Stimulated activated CD4-positive, alpha-beta T cell treated with anti-CD3 and anti-CD28 coated beads, Interleukin-15, amount 100 ng/mL, for 1 hour (primary cell): ENCODE measurements at regions not wholly inside any gene's neighbourhood (a gene's known extent, or its start where the extent isn't known, plus 50 kb on each side); places are given as distances from the start of the nearest gene placed in this dataset.
"Not testable (repeated sequence)": the region's sequence is repeated elsewhere in the genome, so short reads cannot be mapped to it uniquely, and the experiment has no call there.

Experiments
- DNase-seq, 2 donors: peaks; one replicate each; pipeline ENCODE4 v3.0.0-alpha.2; 2020; ENCODE audit warnings: low read depth in 1 of 2, low spot score in 1 of 2

DNA sequence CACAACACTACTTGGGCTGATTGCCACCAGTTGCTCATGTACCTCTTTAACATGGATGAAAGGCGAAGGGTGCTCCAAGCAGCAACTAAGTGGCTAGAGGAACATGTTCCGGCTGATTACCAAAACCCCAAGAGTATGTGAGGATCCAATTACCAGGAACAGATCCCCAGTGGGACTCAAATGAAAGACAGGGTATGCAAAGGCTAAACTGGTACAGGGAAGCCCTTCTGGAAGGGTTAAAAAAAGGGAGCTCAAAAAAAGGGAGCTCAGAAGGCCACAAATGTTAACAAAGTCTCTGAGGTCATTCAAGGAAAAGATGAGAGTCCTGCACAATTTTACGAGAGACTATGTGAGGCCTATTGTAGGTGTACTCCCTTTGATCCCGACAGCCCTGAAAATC lies 604.7 kb downstream of the UQCRFS1 start:
- no peak for DNase-seq

DNA sequence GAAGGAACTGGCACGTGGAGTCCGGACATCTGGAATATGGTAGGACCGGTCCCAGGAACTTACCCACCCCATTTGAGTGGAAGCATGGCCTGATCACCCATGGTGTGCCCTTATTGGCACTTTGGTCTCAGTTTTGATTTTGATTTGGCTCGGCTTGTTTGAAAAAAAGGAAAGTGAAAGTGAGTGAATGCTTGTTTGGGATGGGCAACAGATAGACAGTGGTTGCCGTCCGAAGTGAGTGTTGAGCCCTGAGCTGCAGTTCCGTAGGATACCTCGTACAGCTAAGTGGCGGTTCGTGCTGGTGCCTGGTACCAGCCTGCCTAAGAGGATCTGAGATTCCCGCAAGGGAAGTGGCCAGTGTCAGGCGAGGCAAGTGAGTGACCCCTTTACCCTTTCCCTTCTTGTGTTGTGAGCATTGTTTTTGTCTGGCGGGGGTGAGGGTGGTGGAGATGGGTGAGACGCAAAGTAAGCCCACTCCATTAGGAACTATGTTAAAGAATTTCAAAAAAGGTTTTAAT lies 605.8 kb downstream of the UQCRFS1 start:
- DNase-seq: no peak

DNA sequence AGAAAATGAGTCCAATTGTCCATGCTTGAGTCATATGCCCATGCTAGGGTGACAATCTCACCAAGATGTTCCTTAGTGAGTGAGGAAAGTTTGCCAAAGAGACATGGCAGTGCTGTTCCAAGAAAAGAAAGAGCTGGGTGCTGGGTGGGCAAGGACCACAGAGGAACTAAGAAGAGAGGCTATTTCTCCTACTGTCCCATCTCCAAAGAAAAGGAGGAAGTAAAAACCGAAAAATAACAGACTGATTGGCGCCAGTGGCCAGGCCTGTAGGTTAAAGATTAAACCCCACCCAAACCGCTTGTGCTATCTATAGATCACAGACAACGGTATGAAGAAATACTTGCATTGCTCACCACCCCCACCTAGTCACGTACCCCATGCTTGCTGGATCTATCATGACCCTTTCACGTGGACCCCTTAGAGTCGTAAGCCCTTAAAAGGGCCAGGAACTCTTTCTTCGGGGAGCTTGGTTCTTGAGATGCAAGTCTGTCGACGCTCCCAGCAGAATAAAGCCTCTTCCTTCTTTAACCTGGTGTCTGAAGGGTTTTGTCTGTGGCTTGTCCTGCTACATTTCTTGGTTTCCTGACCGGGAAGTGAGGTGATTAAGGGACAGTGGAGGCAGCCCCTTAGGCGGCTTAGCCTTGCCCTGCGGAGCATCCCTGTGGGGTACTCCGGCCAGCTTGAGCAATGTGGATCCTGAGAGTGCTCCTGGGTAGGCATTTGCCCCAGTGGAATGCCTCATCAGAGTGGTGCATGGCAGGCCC lies 606.5 kb downstream of the UQCRFS1 start:
- no peak for DNase-seq

DNA sequence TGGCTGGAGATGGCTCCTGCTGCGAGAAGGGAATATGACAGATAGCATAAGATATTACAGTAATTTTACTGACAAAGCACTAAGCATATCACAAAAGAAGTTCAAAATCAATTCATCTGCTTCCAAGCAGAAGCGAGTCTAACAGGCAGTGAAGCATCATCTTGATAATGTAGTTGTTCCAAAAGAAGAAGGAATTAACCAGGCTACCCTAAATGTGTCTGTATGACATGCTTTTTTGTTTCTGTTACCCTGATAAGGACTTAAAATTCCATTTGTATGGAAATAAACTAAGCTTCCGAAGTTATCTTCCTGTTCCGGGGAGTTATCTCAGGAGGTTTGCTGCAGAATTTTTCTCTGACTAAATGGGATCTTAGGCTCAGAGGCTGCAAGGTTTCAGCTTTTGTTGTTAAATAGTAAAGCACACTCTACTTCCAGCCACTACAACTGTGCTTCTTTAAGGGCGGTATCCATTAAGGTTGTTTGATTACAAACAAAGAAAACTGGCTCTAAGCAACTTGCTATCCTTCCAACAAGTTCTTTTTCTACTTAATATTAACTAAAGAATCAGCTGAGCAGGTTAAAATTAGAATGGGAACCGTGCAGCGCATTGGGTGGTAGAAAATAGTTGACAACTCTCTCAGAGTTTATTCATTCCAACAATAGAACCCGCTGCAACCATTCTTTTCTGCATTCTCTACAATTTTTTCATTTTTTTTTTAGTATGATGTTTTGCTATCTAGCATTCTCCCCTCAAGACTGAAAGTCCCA lies 607.3 kb downstream of the UQCRFS1 start:
- DNase-seq: no peak

DNA sequence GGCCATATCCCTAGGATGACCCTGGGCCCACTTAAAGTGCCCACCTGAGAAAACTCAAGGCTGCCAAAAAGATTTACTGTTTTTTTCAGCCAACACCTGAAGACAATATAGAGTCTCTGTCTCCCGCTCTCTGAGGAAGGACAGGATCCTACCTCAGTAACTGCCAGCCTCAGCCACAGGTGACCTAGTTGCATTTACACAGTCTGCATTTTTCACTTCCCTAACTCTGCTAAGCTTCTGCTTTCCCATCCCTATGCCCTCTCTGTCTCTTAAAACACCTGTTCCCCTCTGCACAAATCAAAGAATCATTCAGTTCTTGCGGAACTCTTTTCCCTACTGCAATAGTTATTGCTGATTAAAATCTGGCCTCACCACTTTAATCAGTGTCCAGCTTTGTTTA lies 609.5 kb downstream of the UQCRFS1 start:
- no peak for DNase-seq

DNA sequence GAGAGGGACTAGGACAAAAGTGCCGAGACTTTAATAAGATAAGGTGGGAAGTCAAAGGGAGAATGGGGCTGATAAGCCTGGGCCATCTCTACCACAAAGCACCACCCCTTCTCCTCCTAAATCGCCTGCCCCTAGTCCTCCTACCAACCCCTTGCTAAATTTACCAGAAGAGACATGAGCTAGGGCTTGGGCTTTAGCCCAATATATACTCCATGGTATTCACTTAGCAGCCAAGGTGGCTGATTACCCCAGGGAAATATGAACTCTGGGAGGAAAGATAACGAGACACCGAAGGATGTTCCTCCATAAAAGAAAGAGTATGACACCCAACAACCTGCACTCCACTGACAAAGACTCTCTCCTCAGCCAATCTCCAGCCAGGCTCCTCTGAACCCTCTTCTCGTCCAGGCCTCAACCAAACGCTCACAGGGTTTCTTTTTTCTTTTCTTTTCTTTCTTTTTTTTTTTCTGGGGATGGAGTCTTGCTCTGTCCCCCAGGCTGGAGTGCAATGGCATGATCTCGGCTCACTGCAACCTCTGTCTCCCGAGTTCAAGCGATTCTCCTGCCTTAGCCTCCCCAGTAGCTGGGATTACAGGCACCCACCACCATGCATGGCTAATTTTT lies 610.2 kb downstream of the UQCRFS1 start:
- DNase-seq: no peak

DNA sequence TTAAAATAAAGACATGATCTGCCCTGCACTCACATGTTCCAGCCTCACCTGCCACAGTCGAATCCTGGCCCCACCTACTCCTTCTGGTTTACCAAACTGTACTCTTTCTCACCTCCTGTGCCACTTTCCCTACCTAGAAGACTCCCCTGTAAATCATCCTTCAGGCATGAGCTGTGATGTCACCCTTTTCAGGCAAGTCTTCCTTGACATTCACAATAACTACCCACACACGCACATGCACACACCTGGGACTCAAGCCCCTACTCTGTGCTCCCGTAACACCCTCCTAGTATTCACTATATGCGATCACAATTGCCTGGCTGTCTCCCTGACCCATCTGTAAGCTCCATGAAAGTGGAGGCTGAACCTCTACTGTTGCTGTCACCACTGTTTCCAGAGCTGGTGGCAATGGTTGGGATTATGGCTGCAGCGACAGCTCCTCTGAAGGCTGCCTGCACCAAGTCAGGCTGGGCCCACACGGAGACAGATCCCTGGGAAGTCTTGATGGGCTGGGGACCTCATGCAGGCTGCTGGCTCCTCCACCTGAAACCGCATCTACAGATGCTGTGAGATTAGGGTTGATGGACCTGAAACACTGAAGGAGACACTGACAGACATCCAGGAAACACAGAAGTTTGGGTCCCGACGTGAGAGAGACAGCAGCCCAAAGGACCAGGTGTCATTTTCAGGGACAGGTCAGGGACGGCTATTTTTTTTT lies 611.1 kb downstream of the UQCRFS1 start:
- DNase-seq: no peak

DNA sequence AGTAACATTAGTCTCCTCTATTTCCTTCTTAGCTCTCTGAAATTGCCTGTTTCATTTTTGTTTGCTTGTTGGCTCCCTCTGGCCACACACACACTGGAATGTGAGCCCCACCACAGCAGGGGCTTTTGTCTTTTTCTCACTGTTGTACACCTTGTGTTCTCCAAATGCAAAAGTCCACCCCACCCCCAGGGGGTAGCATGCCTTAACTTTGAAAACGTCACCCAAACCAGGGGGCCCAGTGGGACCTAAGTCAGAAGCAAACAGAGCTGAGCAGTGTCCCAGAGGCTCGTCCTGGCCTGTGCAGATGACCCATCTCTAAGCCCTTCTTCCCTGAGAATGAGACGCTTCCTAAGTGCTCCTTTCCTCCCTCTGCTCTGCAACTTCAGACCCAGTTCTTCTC lies 614.1 kb downstream of the UQCRFS1 start:
- DNase-seq: no peak

DNA sequence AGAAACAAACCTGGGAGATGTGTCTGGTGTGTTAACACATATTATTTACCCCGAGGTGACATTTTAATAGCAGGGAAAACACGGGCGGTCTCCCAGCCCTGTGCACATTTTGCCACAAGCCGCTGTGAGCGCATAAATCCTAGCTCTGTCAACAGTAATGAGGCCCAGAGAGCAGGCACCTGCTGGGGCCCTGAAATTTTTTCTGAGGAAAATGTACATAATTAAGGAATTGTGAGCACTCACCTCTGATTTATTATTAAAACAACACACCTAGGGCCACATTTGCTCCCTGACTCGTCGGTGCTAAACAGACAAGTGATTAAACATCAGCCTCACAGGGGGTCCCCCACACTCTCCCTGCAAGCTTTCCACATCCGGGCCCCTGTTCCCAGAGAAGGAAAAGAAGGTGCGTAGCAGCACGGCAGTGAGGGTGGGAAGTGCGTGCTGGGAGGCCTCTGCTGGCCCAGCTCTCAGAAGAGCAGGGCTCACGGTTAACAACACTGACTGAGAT lies 616.3 kb downstream of the UQCRFS1 start:
- DNase-seq: no peak

DNA sequence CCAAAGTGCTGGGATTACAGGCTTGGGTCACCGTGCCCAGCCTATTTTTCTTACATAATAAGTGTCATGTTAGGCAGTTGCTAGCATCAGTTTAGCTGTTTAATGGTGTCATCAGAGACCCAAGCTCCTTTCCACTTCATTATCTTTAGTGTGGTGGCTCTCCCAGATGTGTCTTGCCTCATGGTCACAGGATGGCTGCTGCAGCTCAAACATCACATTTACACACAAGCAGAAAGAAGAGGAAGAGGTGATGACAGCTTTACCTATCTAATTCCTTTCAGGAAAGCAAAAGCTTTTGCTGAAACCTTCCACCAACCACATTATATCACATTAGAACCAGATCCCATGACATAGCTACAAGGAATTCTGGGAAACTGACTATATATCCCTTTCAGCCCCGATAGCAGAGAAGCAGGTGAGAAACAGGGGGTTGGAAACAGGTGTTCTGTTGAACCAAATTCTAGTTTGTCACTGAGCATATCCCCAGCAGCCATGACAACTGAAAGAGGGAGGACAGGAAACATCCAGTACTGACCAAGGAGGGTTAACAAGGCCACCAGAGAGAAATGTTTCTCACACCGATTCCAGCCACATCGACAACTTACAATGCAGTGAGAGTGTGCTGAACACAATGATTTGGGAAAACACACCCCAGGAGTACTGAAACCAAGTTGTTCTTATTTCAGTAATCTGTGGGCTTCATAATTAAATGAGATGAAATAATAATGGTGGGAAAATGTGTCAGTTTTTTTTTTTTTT lies 617.0 kb downstream of the UQCRFS1 start:
- no peak for DNase-seq

DNA sequence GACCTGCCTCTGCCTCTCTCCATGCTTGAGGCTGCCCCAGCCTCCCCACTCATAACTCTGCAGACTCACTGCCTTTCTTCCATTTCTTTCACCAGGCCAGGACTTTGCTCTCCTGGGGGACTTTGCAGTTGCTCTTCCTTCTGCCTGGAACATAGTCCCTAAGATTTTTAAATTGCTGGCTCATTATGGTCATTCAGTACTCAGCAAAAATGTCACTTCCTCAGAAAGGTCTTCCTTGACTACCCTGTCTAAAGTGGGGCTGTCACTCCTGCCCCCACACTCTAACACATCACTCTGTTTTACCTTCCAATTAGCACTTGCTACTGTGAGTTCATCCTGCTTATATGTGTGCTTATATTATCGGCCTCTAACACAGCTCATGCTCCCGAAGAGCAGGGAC lies 618.2 kb downstream of the UQCRFS1 start:
- no peak for DNase-seq

DNA sequence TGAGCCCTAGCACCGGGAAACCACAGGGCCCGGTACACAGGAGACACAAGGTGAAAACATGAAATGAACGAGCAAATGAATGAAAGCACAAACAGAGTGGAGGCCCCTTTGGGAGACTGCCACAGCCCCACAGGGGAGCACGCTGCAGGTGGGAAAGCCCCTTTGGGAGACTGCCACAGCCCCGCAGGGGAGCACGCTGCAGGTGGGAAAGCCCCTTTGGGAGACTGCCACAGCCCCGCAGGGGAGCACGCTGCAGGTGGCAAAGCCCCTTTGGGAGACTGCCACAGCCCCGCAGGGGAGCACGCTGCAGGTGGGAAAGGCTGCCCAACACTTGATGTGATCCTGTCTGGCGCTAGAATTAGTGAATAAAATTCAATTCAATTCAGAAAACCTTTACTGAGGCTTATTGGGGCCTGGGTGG lies 623.0 kb downstream of the UQCRFS1 start:
- DNase-seq: not testable (repeated sequence)

DNA sequence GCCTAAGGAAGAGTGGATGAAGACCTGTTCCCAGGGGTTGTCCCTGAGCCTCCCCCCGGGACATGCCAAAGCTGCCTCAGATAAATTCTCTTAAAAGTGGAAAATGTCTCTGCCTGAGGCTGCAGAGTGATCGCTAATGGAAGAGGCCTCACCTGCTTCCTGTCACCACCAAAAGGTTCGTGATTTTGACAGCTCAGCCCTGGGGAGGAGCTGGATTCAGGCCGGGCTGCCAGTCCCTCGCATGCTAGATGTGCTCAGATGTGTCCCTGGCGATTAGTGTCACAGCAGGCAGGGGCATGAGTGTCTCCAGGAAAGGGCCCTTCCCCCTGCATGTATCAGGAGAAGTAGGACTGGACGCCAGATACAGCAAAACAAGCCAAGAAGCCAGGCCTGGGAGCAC lies 626.5 kb downstream of the UQCRFS1 start:
- no peak for DNase-seq

DNA sequence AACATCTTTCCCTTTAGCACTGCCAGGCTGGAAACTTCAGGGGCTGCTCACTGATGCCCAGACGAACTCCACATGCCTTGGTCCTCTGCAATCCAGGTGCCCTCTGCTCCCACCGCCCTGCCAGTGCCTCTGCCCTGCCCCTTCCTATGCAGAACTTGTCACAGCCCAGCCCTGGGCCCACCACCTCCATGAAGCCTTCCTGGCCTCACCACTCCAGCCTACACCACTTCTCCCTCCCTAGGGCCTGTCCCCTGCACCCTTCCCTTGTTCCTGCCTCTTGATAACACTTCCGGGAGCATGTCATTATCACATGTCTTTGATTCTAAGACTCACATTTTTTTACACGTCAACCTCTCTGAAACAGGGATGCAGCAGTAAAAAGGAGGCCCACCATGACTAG lies 627.2 kb downstream of the UQCRFS1 start:
- no peak for DNase-seq

DNA sequence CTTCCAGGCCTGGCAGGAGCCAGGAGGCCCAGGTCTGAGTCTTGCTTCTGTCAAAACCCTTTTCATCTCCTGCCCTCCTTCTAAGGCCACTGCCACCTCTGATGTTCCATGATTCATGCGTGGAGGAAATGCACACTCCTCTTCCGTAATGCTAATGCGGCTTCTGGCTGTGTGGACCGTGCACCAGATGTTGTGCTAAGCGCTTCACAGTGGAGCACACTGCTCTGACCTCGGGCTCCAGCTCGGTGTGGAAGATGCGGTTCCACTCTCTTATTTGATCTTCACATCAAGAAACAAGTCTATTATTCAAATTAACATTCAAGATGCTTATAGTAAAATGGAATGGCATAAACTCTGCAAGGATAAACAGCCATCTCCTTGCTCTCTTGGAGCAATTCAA lies 629.2 kb downstream of the UQCRFS1 start:
- no peak for DNase-seq

DNA sequence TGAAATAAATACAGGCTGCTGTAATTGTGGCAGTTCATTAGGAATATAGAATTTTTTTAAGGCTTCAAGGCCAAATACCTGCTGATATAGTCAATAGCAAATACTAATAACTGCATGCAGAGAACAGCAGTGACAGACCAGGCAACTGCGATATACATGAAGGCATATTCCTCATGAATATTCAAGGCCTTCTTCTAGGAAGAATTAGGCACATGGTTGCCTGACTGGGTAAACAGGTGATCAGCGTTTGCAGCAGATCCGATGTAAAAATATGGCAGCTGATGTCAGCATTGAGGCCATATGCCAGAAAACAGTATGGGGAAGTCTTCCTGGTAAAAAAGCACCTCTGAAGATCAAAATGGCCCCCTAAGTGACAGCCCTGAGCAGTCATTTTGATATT lies 629.7 kb downstream of the UQCRFS1 start:
- no peak for DNase-seq

DNA sequence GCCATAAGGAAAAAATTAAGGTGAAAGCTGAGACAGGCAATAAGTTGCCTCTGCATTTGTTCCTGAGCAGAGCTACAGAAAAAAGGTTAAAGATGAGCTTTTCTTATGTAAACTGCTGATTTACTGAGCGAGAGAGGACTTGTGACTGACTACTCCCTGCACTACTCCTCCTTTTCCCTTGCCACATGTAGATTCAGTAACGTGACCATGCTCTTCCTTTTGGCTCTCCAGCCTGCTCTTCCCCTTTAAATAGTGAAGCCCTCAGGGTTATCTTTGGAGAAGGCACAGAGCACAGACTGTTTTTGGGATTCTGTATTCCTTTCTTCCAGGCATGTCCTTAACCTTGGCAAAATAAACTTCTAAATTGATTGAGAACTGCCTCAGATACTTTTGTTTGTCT lies 630.2 kb downstream of the UQCRFS1 start:
- no peak for DNase-seq

DNA sequence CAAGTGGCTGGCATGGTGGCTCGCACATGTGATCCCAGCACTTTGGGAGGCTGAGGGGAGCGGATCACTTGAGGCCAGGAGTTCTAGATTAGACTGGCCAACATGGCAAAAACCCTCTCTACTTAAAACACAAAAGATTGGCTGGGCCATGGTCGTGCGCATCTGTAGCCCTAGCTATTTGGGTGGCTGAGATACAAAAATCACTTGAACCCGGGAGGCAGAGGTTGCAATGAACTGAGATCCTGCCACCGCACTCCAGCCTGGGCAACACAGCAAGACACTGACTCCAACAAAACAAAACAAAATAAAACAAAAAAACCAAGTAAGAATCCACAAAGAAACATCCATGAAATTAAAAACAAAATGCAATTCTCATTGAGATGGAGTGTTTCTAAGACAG lies 630.6 kb downstream of the UQCRFS1 start:
- no peak for DNase-seq

DNA sequence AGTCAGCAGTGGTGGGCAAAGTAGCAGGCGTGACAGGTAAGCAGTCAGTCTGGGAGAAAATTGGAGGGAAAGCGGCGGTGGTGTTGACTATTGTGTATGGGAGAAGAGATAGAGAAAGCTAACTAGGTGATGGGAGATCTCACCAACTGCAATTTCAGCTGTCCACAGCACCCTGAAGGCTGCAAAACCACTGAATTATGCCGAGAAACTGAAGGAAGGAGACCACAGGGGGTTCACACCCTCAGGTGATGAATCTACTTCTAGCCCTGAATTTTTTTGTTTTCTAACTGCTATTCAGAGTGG lies 631.5 kb downstream of the UQCRFS1 start:
- DNase-seq: no peak

DNA sequence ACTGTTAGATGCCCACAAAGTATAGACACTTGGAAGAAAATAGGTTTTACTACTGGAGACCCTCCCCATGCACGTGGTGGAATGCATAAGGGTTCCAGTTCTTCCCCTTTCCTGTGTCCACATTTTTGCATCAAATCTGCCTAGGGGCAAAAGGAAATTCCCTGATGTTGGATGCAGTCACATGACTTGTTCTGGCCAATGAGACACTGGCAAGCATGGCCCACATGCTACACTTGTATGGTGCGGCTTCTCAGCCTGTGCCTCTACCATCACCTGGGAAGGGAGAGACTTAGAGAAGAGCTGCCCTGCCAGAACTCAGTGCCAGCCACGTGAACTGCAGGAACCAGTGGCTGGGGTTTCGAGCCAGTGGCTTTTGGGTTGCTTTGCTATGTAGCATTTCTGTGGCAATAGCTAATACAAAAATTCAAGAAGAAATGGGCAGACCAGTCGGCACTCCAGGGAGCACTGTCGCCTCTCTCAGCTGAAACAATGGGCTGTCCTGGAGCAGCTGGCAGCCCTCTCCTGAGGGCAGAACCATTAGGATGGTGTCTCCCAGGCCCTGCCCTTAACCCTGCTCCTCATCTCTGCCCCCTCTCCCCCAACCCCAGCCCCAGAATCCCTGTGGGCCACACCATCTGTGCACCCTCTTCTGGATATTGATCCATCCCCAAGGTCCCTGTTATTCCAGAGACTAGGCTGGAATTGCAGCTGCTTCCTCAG lies 634.0 kb downstream of the UQCRFS1 start:
- DNase-seq: no peak
